H1 (cell line): ENCODE measurements at regions not wholly inside any gene's neighbourhood (a gene's known extent, or its start where the extent isn't known, plus 50 kb on each side); places are given as distances from the start of the nearest gene placed in this dataset.

ENCODE experiments used
- CTCF ChIA-PET: fragments of 300-600 bp; sonication (Branson Sonifier 250); formaldehyde crosslinking; loops from one replicate; lab custom pipeline; 2021; ENCODE audit not compliant: partially characterized antibody; lab: Charles Lee
- POLR2A ChIA-PET: fragments of 300-600 bp; sonication (Branson Sonifier 250); formaldehyde crosslinking; loops from one replicate; lab custom pipeline; 2021; ENCODE audit warnings: inconsistent platforms; ENCODE audit not compliant: partially characterized antibody; lab: Charles Lee
- DNase-seq, 2 experiments: peaks; one replicate each; pipeline versions ENCODE4 v3.0.0 to v3.0.0-alpha.2; 2010 to 2022; ENCODE audit warnings: low spot score in 2 of 2, low read depth in 1 of 2, mixed read lengths in 1 of 2
- FAIRE-seq: peaks from 2 replicates; lab custom pipeline; 2011; peaks lifted over from hg19 to GRCh38; lab: Jason Lieb, UNC
- H2AFZ ChIP-seq: 2 replicates; pipeline ENCODE4 v1.8.1; 2012; ENCODE audit warnings: low read length, inconsistent platforms
- H2AK5ac ChIP-seq: 2 replicates; pipeline ENCODE4 v1.6.1; 2013; ENCODE audit warnings: low read depth, low read length
- H2BK120ac ChIP-seq: replicated peaks from 2 replicates; pipeline ENCODE3; 2013; ENCODE audit warnings: low read depth, low read length, inconsistent platforms
- H2BK12ac ChIP-seq: 2 replicates; pipeline ENCODE4 v1.6.1; 2013; ENCODE audit warnings: low read depth, low read length
- H2BK15ac ChIP-seq: 2 replicates; pipeline ENCODE4 v1.6.1; 2013; ENCODE audit warnings: low read length
- H2BK20ac ChIP-seq: 2 replicates; pipeline ENCODE4 v1.6.1; 2013; ENCODE audit warnings: low read length
- H2BK5ac ChIP-seq: 2 replicates; pipeline ENCODE4 v1.6.1; 2013; ENCODE audit warnings: low read depth, low read length
- H3K14ac ChIP-seq: 2 replicates; pipeline ENCODE4 v1.6.1; 2013; ENCODE audit warnings: inconsistent platforms; ENCODE audit not compliant: insufficient read length
- H3K18ac ChIP-seq: 2 replicates; pipeline ENCODE4 v1.6.1; 2013; ENCODE audit warnings: low read length; ENCODE audit errors: extremely low read depth
- H3K23ac ChIP-seq: 2 replicates; pipeline ENCODE4 v1.6.1; 2013; ENCODE audit warnings: inconsistent platforms; ENCODE audit not compliant: insufficient read length
- H3K23me2 ChIP-seq: 2 replicates; pipeline ENCODE4 v1.6.1; 2013; ENCODE audit warnings: low read depth, low read length
- H3K27ac ChIP-seq: 2 replicates; pipeline ENCODE4 v1.6.1; 2011; ENCODE audit warnings: low read depth, low read length, inconsistent platforms
- H3K27me3 ChIP-seq, 4 experiments: replicated peaks in 1 of 4; 1 replicate in 1 of 4; 2 replicates in 3 of 4; pipeline versions ENCODE4 v1.6.1 to v1.8.1; 2011 to 2013; ENCODE audit warnings: low read length in 3 of 4, mild to moderate bottlenecking in 3 of 4, inconsistent platforms in 2 of 4, mixed read lengths in 2 of 4, moderate library complexity in 1 of 4; ENCODE audit not compliant: control insufficient read depth in 3 of 4, insufficient read depth in 3 of 4; ENCODE audit errors: extremely low read depth in 1 of 4
- H3K36me3 ChIP-seq, 4 experiments: 2 replicates each; pipeline versions ENCODE4 v1.6.1 to v1.8.1; 2011 to 2013; ENCODE audit warnings: mild to moderate bottlenecking in 4 of 4, low read length in 3 of 4, moderate library complexity in 2 of 4, control low read depth in 1 of 4, inconsistent platforms in 1 of 4; ENCODE audit not compliant: insufficient read depth in 4 of 4, control insufficient read depth in 2 of 4
- H3K4ac ChIP-seq: replicated peaks from 2 replicates; pipeline ENCODE3; 2013; ENCODE audit warnings: low read length, low read depth, mixed read lengths, inconsistent platforms; ENCODE audit not compliant: insufficient read length
- H3K4me1 ChIP-seq, 4 experiments: replicated peaks in 1 of 4; 1 replicate in 1 of 4; 2 replicates in 3 of 4; pipeline versions ENCODE4 v1.6.1 to v1.8.1; 2011 to 2013; ENCODE audit warnings: low read length in 3 of 4, inconsistent platforms in 2 of 4, mixed read lengths in 1 of 4; ENCODE audit not compliant: insufficient read depth in 4 of 4, control insufficient read depth in 3 of 4
- H3K4me2 ChIP-seq, 2 experiments: 2 replicates each; pipeline versions ENCODE4 v1.6.1 to v1.8.1; 2011 to 2013; ENCODE audit warnings: low read depth in 2 of 2, low read length in 2 of 2, control low read depth in 1 of 2, inconsistent platforms in 1 of 2, mild to moderate bottlenecking in 1 of 2; ENCODE audit not compliant: insufficient read depth in 1 of 2
- H3K4me3 ChIP-seq, 4 experiments: fragments of 200-600, 300-600 bp in 1 of 4; sonication (generic), shearing (Covaris generic), sonication (Bioruptor Twin) in 1 of 4; 2 replicates each; pipeline versions ENCODE4 v1.5.1 to v1.8.1; 2011 to 2016; ENCODE audit warnings: low read length in 4 of 4, low read depth in 3 of 4, control low read depth in 2 of 4, inconsistent platforms in 2 of 4, mild to moderate bottlenecking in 2 of 4, mixed read lengths in 1 of 4, moderate library complexity in 1 of 4; ENCODE audit not compliant: insufficient read depth in 2 of 4; ENCODE audit errors: extremely low read depth in 1 of 4
- H3K56ac ChIP-seq: replicated peaks from 2 replicates; pipeline ENCODE3; 2013; ENCODE audit warnings: low read depth, mild to moderate bottlenecking, mixed read lengths, low read length, inconsistent platforms; ENCODE audit not compliant: insufficient read length
- H3K79me1 ChIP-seq: 2 replicates; pipeline ENCODE4 v1.6.1; 2013; ENCODE audit warnings: low read depth, low read length, control low read depth
- H3K79me2 ChIP-seq, 2 experiments: 2 replicates each; pipeline versions ENCODE4 v1.6.1 to v1.8.1; 2012 to 2013; ENCODE audit warnings: low read length in 2 of 2, mild to moderate bottlenecking in 2 of 2, inconsistent platforms in 1 of 2; ENCODE audit not compliant: insufficient read depth in 2 of 2, control insufficient read depth in 1 of 2
- H3K9ac ChIP-seq, 4 experiments: replicated peaks in 1 of 4; 1 replicate in 1 of 4; 2 replicates in 3 of 4; pipeline versions ENCODE4 v1.6.1 to v1.8.1; 2011 to 2013; ENCODE audit warnings: low read depth in 3 of 4, low read length in 3 of 4, control low read depth in 2 of 4, mild to moderate bottlenecking in 2 of 4, moderate library complexity in 2 of 4, inconsistent platforms in 1 of 4; ENCODE audit errors: extremely low read depth in 1 of 4
- H3K9me3 ChIP-seq, 2 experiments: 2 replicates each; pipeline versions ENCODE4 v1.6.1 to v1.8.1; 2012 to 2013; ENCODE audit warnings: mild to moderate bottlenecking in 2 of 2, moderate library complexity in 2 of 2, control low read depth in 1 of 2, inconsistent platforms in 1 of 2, low read depth in 1 of 2, low read length in 1 of 2, mixed read lengths in 1 of 2; ENCODE audit not compliant: insufficient read depth in 2 of 2
- H4K20me1 ChIP-seq, 2 experiments: replicated peaks in 1 of 2; 2 replicates each; pipeline versions ENCODE3 to v1.8.1; 2011 to 2013; ENCODE audit warnings: inconsistent platforms in 2 of 2, low read length in 2 of 2, mild to moderate bottlenecking in 1 of 2; ENCODE audit not compliant: insufficient read depth in 2 of 2, control insufficient read depth in 1 of 2
- H4K5ac ChIP-seq: 2 replicates; pipeline ENCODE4 v1.6.1; 2013; ENCODE audit warnings: low read length, low read depth, mixed read lengths, inconsistent platforms; ENCODE audit not compliant: insufficient read length
- H4K8ac ChIP-seq: 2 replicates; pipeline ENCODE4 v1.8.0; 2013; ENCODE audit warnings: mild to moderate bottlenecking, moderate library complexity, low read length, inconsistent platforms; ENCODE audit not compliant: insufficient read depth; ENCODE audit errors: extremely low read depth
- H4K91ac ChIP-seq: replicated peaks from 2 replicates; pipeline ENCODE3; 2013; ENCODE audit warnings: low read length, mixed read lengths, inconsistent platforms; ENCODE audit not compliant: insufficient read length
- CTBP2 ChIP-seq: IDR thresholded peaks from 2 replicates; pipeline ENCODE4 v1.7.0; 2011; ENCODE audit warnings: borderline replicate concordance, mild to moderate bottlenecking, moderate library complexity, mixed read lengths, low read length; ENCODE audit not compliant: insufficient read depth, insufficient read length
- JUND ChIP-seq: IDR thresholded peaks from 2 replicates; pipeline ENCODE4 v1.6.1; 2011; ENCODE audit warnings: mild to moderate bottlenecking, improper control_type of control experiment, low read length
- WGBS, 2 experiments: shearing (Covaris generic) in 1 of 2; methylation state at CpG; one replicate each; pipeline versions ENCODE4 v1.1.6 to v1.1.7; 2013 to 2015; ENCODE audit warnings: low lambda C conversion rate in 2 of 2, mixed read lengths in 2 of 2, inconsistent platforms in 1 of 2, low coverage in 1 of 2, missing lambda C conversion rate in 1 of 2; ENCODE audit not compliant: insufficient replicate concordance in 2 of 2, insufficient coverage in 1 of 2, insufficient read length in 1 of 2; ENCODE audit errors: extremely low coverage in 1 of 2, missing lambda C conversion rate in 1 of 2; 5-methylcytosine and 5-hydroxymethylcytosine counted together

GRCh38 chr16:58962811-58963210 lies 228.7 kb upstream of the GOT2 start:
- Histone ChIP-seq H3K4me2 (no peak overlapping the region), H3K14ac (no peak overlapping the region), H3K4me3 (no peak overlapping the region), H2BK20ac (no peak overlapping the region), H3K4ac (no peak overlapping the region), H4K8ac (no peak overlapping the region), H3K9me3 (no peaks in the 10 kb centered on the region), H3K23me2 (no peaks in the 10 kb centered on the region; the same call in 1 of the 2 replicates), H3K27ac (no peak overlapping the region), H2BK12ac (no peak overlapping the region), H2BK5ac (no peak overlapping the region), H2BK120ac (no peak overlapping the region), H3K36me3 (no peaks in the 10 kb centered on the region), H3K18ac (no peak overlapping the region), H3K27me3 (no peaks in the 10 kb centered on the region), H2AK5ac (no peak overlapping the region), H2BK15ac (no peak overlapping the region), H3K23ac (no peak overlapping the region), H3K79me1 (no peaks in the 10 kb centered on the region), H4K91ac (no peak overlapping the region), H4K20me1 (no peaks in the 10 kb centered on the region), H3K4me1 (peaks cover 0 to 6% (median 2%) of the 10 kb centered on the region in 4 experiments; a peak in 1 of 7 replicates), H4K5ac (no peak overlapping the region), H3K56ac (no peak overlapping the region), H3K9ac (no peak overlapping the region), H3K79me2 (no peaks in the 10 kb centered on the region), H2AFZ (no peak overlapping the region)
- 88% methylated on average over 1 of the region's 1 CpG; no CpG with 5 or more reads in 1 of the 2 experiments for WGBS, 2 experiments
- CTCF ChIA-PET = interaction anchor here (0.5 kb wide), 1 partner anchor 13 kb away, joined by 3 read pairs; no protein-coding TSS in a partner anchor
- POLR2A ChIA-PET = no interaction called here
- no peak for TF ChIP-seq CTBP2
- no peak for TF ChIP-seq JUND
- no peak for FAIRE-seq
- no peak for DNase-seq
